ENCODE measurements at regions not wholly inside any gene's neighbourhood (a gene's known extent, or its start where the extent isn't known, plus 50 kb on each side); places are given as distances from the start of the nearest gene placed in this dataset.

GRCh38 chr7:52462474-52462873, 573.0 kb upstream of the POM121L12 start:
- TF ChIP-seq CTCF (IDR thresholded peaks at IDR 0.05; ENCODE audit: insufficient read depth, low read depth, low read length, missing control alignments), result no peak

GRCh38 chr7:52455571-52455970, 579.9 kb upstream of the POM121L12 start:
- no peak overlapping the region for H3K4me3 ChIP-seq (ENCODE audit: low read depth, low read length)
- no peak for DNase-seq (ENCODE audit: low read depth)
- TF ChIP-seq CTCF (IDR thresholded peaks at IDR 0.05; ENCODE audit: insufficient read depth, low read depth, low read length, missing control alignments), result no peak

More at GRCh38 chr7:52462474-52462873, 573.0 kb upstream of the POM121L12 start:
- H3K4me3 ChIP-seq (ENCODE audit: low read depth, low read length), result no peak overlapping the region
- no peak for DNase-seq (ENCODE audit: low read depth)

GRCh38 chr7:52450816-52451215, 584.6 kb upstream of the POM121L12 start:
- TF ChIP-seq CTCF (IDR thresholded peaks at IDR 0.05; ENCODE audit: insufficient read depth, low read depth, low read length, missing control alignments), result no peak
- DNase-seq (ENCODE audit: low read depth), result no peak

GRCh38 chr7:52447581-52448180, 587.8 kb upstream of the POM121L12 start:
- no peak overlapping the region for H3K4me3 ChIP-seq (ENCODE audit: low read depth, low read length)
- no peak for TF ChIP-seq CTCF (IDR thresholded peaks at IDR 0.05; ENCODE audit: insufficient read depth, low read depth, low read length, missing control alignments)
- no peak for DNase-seq (ENCODE audit: low read depth)

More at GRCh38 chr7:52450816-52451215, 584.6 kb upstream of the POM121L12 start:
- no peak overlapping the region for H3K4me3 ChIP-seq (ENCODE audit: low read depth, low read length)

- no peak for DNase-seq (ENCODE audit: low read depth)
- H3K4me3 ChIP-seq (ENCODE audit: low read depth, low read length), result no peak overlapping the region
- TF ChIP-seq CTCF (IDR thresholded peaks at IDR 0.05; ENCODE audit: insufficient read depth, low read depth, low read length, missing control alignments), result no peak
These were observed 599.2 kb upstream of the POM121L12 start for GRCh38 chr7:52436278-52436677.

- no peak overlapping the region for H3K4me3 ChIP-seq (ENCODE audit: low read depth, low read length)
- no peak for DNase-seq (ENCODE audit: low read depth)
- TF ChIP-seq CTCF (IDR thresholded peaks at IDR 0.05; ENCODE audit: insufficient read depth, low read depth, low read length, missing control alignments), result no peak
These were observed 604.2 kb upstream of the POM121L12 start for GRCh38 chr7:52431082-52431815.

Data from GM12865 (cell line).